ENCODE measurements at regions not wholly inside any gene's neighbourhood (a gene's known extent, or its start where the extent isn't known, plus 50 kb on each side); places are given as distances from the start of the nearest gene placed in this dataset.

DNA sequence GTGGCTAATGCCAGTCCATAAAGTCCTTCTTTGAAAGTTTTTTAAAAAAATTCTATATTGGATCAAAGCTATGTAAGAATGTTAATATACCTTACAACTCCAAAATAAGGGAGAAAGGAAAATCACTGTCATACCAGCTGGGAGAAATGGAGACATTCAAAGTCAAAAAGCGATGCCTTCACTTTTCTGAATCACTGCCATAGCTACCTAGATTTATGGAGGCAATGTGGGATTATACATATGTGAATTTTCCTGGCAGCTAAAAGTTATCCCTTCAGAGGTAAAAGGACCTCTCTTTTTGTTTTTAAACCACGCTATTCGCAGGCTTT lies 59.6 kb upstream of the PDE3B start:
- H3K27me3 ChIP-seq (ENCODE audit: control insufficient read depth, insufficient read depth, low read length), result no peaks in the 10 kb centered on the region
- no peak for TF ChIP-seq CTCF (IDR thresholded peaks at IDR 0.05; ENCODE audit: borderline replicate concordance, extremely low read depth, insufficient read depth)
- peak overlapping the region in 1 of 3 donors; percentile 15 for H3K4me3 ChIP-seq (ENCODE audit: low read length in 3 of 3)
- intact Hi-C loops (cut with DNase I), result no loop called here
- peaks cover 0 to 21% (median 12%) of the 10 kb centered on the region in 3 donors for H3K4me1 ChIP-seq (ENCODE audit: control insufficient read depth in 2 of 3, insufficient read depth in 2 of 3, low read depth in 1 of 3, low read length in 3 of 3)
- H3K27ac ChIP-seq (ENCODE audit: low read depth in 2 of 2, low read length in 2 of 2), result peak overlapping the region; percentile 83 to 86
- no peaks in the 10 kb centered on the region for H3K36me3 ChIP-seq (ENCODE audit: control insufficient read depth in 2 of 3, insufficient read depth in 3 of 3, low read length in 3 of 3)
- H3K9me3 ChIP-seq (ENCODE audit: control insufficient read depth in 2 of 3, insufficient read depth in 1 of 3, low read length in 3 of 3), result no peaks in the 10 kb centered on the region
- H3K9ac ChIP-seq (ENCODE audit: low read length in 3 of 3), result no peak overlapping the region
- FAIRE-seq, result no peak
- no peak for DNase-seq

- Histone ChIP-seq H3K9ac (ENCODE audit: low read length in 3 of 3) (no peak overlapping the region), H3K9me3 (ENCODE audit: control insufficient read depth in 2 of 3, insufficient read depth in 1 of 3, low read length in 3 of 3) (no peaks in the 10 kb centered on the region), H3K4me3 (ENCODE audit: low read length in 3 of 3) (no peak overlapping the region), H3K4me1 (ENCODE audit: control insufficient read depth in 2 of 3, insufficient read depth in 2 of 3, low read depth in 1 of 3, low read length in 3 of 3) (peaks cover 0 to 21% (median 12%) of the 10 kb centered on the region in 3 donors), H3K36me3 (ENCODE audit: control insufficient read depth in 2 of 3, insufficient read depth in 3 of 3, low read length in 3 of 3) (no peaks in the 10 kb centered on the region), H3K27me3 (ENCODE audit: control insufficient read depth, insufficient read depth, low read length) (no peaks in the 10 kb centered on the region), H3K27ac (ENCODE audit: low read depth in 2 of 2, low read length in 2 of 2) (peak overlapping the region; percentile 83 to 86)
- TF ChIP-seq CTCF (IDR thresholded peaks at IDR 0.05; ENCODE audit: borderline replicate concordance, extremely low read depth, insufficient read depth), result no peak
- intact Hi-C loops (cut with DNase I), result no loop called here
- FAIRE-seq (no peak), DNase-seq (peak in 2 of 5 donors; percentile 17 to 28)
Observed at GRCh38 chr11:14584595-14584994, 59.0 kb upstream of the PDE3B start.

- Histone ChIP-seq H3K9me3 (ENCODE audit: control insufficient read depth in 2 of 3, insufficient read depth in 1 of 3, low read length in 3 of 3) (no peaks in the 10 kb centered on the region), H3K4me3 (ENCODE audit: low read length in 3 of 3) (no peak overlapping the region), H3K4me1 (ENCODE audit: control insufficient read depth in 2 of 3, insufficient read depth in 2 of 3, low read depth in 1 of 3, low read length in 3 of 3) (peaks cover 0 to 21% (median 12%) of the 10 kb centered on the region in 3 donors), H3K27me3 (ENCODE audit: control insufficient read depth, insufficient read depth, low read length) (no peaks in the 10 kb centered on the region), H3K27ac (ENCODE audit: low read depth in 2 of 2, low read length in 2 of 2) (no peak overlapping the region), H3K9ac (ENCODE audit: low read length in 3 of 3) (no peak overlapping the region), H3K36me3 (ENCODE audit: control insufficient read depth in 2 of 3, insufficient read depth in 3 of 3, low read length in 3 of 3) (no peaks in the 10 kb centered on the region)
- no peak for DNase-seq
- no peak for FAIRE-seq
- intact Hi-C loops (cut with DNase I), result no loop called here
- TF ChIP-seq CTCF (IDR thresholded peaks at IDR 0.05; ENCODE audit: borderline replicate concordance, extremely low read depth, insufficient read depth), result no peak
Observed at GRCh38 chr11:14585438-14585837, 58.2 kb upstream of the PDE3B start.

- Histone ChIP-seq H3K9ac (ENCODE audit: low read length in 3 of 3) (no peak overlapping the region), H3K27ac (ENCODE audit: low read depth in 2 of 2, low read length in 2 of 2) (no peak overlapping the region), H3K9me3 (ENCODE audit: control insufficient read depth in 2 of 3, insufficient read depth in 1 of 3, low read length in 3 of 3) (no peaks in the 10 kb centered on the region), H3K36me3 (ENCODE audit: control insufficient read depth in 2 of 3, insufficient read depth in 3 of 3, low read length in 3 of 3) (no peaks in the 10 kb centered on the region), H3K4me1 (ENCODE audit: control insufficient read depth in 2 of 3, insufficient read depth in 2 of 3, low read depth in 1 of 3, low read length in 3 of 3) (peaks cover 0 to 21% (median 12%) of the 10 kb centered on the region in 3 donors), H3K4me3 (ENCODE audit: low read length in 3 of 3) (no peak overlapping the region), H3K27me3 (ENCODE audit: control insufficient read depth, insufficient read depth, low read length) (no peaks in the 10 kb centered on the region)
- DNase-seq (no peak), FAIRE-seq (no peak)
- intact Hi-C loops (cut with DNase I), result no loop called here
- TF ChIP-seq CTCF (IDR thresholded peaks at IDR 0.05; ENCODE audit: borderline replicate concordance, extremely low read depth, insufficient read depth), result no peak
Observed at GRCh38 chr11:14587258-14587657, 56.3 kb upstream of the PDE3B start.
